GM23338 (cell line): ENCODE measurements at regions not wholly inside any gene's neighbourhood (a gene's known extent, or its start where the extent isn't known, plus 50 kb on each side); places are given as distances from the start of the nearest gene placed in this dataset.

Experiments
- ATAC-seq: fragments of 200-7000 bp; cut with Tn5 transposase; 3 replicates; pipeline ENCODE4 v1.9.1; 2020
- DNase-seq: peaks from one replicate; pipeline ENCODE4 v3.0.0-alpha.2; 2015; ENCODE audit warnings: low spot score
- H2AFZ ChIP-seq: fragments of 200-600 bp; sonication (generic); 2 replicates; pipeline ENCODE4 v1.8.0; 2016; ENCODE audit warnings: antibody characterized with exemption, mild to moderate bottlenecking, moderate library complexity
- H3F3A ChIP-seq: fragments of 200-600 bp; sonication (generic); replicated peaks from 2 replicates; pipeline ENCODE4 v1.8.0; 2017; ENCODE audit warnings: antibody characterized with exemption, mixed run types, low read depth
- H3K27ac ChIP-seq: fragments of 200-600 bp; sonication (generic); 2 replicates; pipeline ENCODE4 v1.6.1; 2016; ENCODE audit warnings: low read depth
- H3K27me3 ChIP-seq: fragments of 200-600 bp; sonication (generic); 2 replicates; pipeline ENCODE4 v1.8.0; 2016; ENCODE audit warnings: mild to moderate bottlenecking, mixed run types, moderate library complexity; ENCODE audit not compliant: insufficient read depth
- H3K36me3 ChIP-seq: fragments of 200-600 bp; sonication (generic); 2 replicates; pipeline ENCODE4 v1.8.0; 2016; ENCODE audit warnings: mild to moderate bottlenecking; ENCODE audit not compliant: insufficient read depth
- H3K4me1 ChIP-seq: fragments of 200-600 bp; sonication (generic); 2 replicates; pipeline ENCODE4 v1.8.0; 2016; ENCODE audit warnings: mild to moderate bottlenecking, moderate library complexity; ENCODE audit not compliant: insufficient read depth
- H3K4me2 ChIP-seq: fragments of 200-600 bp; sonication (generic); 2 replicates; pipeline ENCODE4 v1.7.1; 2017; ENCODE audit warnings: mixed run types
- H3K4me3 ChIP-seq: fragments of 200-600 bp; sonication (generic); 2 replicates; pipeline ENCODE4 v1.6.1; 2016; ENCODE audit warnings: mixed run types
- H3K79me2 ChIP-seq: fragments of 200-600 bp; sonication (generic); replicated peaks from 2 replicates; pipeline ENCODE4 v1.8.0; 2017; ENCODE audit warnings: mild to moderate bottlenecking; ENCODE audit not compliant: insufficient read depth
- H3K9me2 ChIP-seq: fragments of 200-600 bp; sonication (generic); 2 replicates; pipeline ENCODE4 v1.8.0; 2017; ENCODE audit not compliant: insufficient read depth
- H4K20me1 ChIP-seq: fragments of 200-600 bp; sonication (generic); replicated peaks from 2 replicates; pipeline ENCODE4 v1.8.0; 2017; ENCODE audit warnings: mild to moderate bottlenecking; ENCODE audit not compliant: insufficient read depth
- H3K27ac Mint-ChIP-seq: 2 replicates; pipeline ENCODE4 v1.8.0; 2020; ENCODE audit warnings: inconsistent platforms, mild to moderate bottlenecking, moderate library complexity, mixed read lengths
- H3K27me3 Mint-ChIP-seq: 3 replicates; pipeline ENCODE4 v1.8.0; 2022; ENCODE audit warnings: low read depth, mild to moderate bottlenecking, moderate library complexity, mixed read lengths, inconsistent platforms; ENCODE audit not compliant: insufficient read depth, poor library complexity
- H3K36me3 Mint-ChIP-seq: 3 replicates; pipeline ENCODE4 v1.8.0; 2021; ENCODE audit warnings: low read depth, mild to moderate bottlenecking, inconsistent platforms, moderate library complexity, mixed read lengths
- H3K4me1 Mint-ChIP-seq: 3 replicates; pipeline ENCODE4 v1.8.0; 2020; ENCODE audit warnings: mild to moderate bottlenecking, inconsistent platforms, mixed read lengths
- H3K4me3 Mint-ChIP-seq: 3 replicates; pipeline ENCODE4 v1.8.0; 2021; ENCODE audit warnings: moderate library complexity, mild to moderate bottlenecking, inconsistent platforms, mixed read lengths
- H3K9me3 Mint-ChIP-seq: 3 replicates; pipeline ENCODE4 v1.8.0; 2020; ENCODE audit warnings: moderate library complexity, mild to moderate bottlenecking, inconsistent platforms, mixed read lengths
- CREB1 ChIP-seq: fragments of 250-450 bp; sonication (Bioruptor Pico); IDR thresholded peaks from 2 replicates; pipeline ENCODE4 v1.5.0; 2020; ENCODE audit warnings: low read depth, mild to moderate bottlenecking, moderate library complexity
- EZH2 ChIP-seq: fragments of 200-600 bp; sonication (generic); IDR thresholded peaks from one replicate; pipeline ENCODE4 v1.8.0; 2017; ENCODE audit warnings: antibody characterized with exemption, mild to moderate bottlenecking, low read depth; ENCODE audit not compliant: unreplicated experiment
- EZH2phosphoT487 ChIP-seq: fragments of 200-600 bp; sonication (generic); IDR thresholded peaks from one replicate; pipeline ENCODE4 v1.8.1; 2018; ENCODE audit warnings: antibody characterized with exemption; ENCODE audit not compliant: unreplicated experiment
- JUNB ChIP-seq: IDR thresholded peaks from one replicate; pipeline ENCODE4 v1.6.1; 2016; ENCODE audit warnings: antibody characterized with exemption; ENCODE audit not compliant: unreplicated experiment
- NANOG ChIP-seq: IDR thresholded peaks from 2 replicates; pipeline ENCODE4 v1.6.1; 2016; ENCODE audit warnings: antibody characterized with exemption, borderline replicate concordance
- TF ChIP-seq, protein P1 (sequence below): IDR thresholded peaks from one replicate; pipeline ENCODE4 v1.6.1; 2018; ENCODE audit warnings: antibody characterized with exemption; ENCODE audit not compliant: unreplicated experiment
- TF ChIP-seq, protein P2 (sequence below), 2 experiments: fragments of 200-600 bp in 1 of 2; sonication (generic) in 1 of 2; conservative IDR thresholded peaks; 2 replicates each; pipeline versions ENCODE4 v1.5.1 to v1.6.1; 2016 to 2017; ENCODE audit warnings: antibody characterized with exemption in 2 of 2, low read depth in 2 of 2, mild to moderate bottlenecking in 2 of 2, moderate library complexity in 1 of 2

DNA sequence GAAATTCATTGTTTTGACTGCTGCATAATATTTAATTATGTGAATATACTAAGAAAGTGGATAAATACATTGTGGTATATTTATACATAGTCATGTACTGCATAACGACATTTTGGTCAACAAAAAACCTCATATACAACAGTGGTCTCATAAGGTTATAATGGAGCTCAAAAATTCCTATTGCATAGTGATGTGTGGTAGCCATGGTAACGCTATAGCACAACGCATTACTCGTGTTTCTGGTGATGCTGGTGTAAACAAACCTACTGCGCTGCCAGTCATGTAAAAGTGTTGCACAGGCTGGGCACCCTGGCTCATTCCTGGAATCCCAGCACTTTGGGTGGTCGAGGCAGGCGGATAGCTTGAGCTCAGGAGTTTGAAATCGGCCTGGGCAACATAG lies 52.6 kb upstream of the NHLH2 start:
- H3K27me3 Mint-ChIP-seq, result no peaks in the 10 kb centered on the region
- H3K4me1 Mint-ChIP-seq, result peaks cover 4% of the 10 kb centered on the region; the same call in 1 of the 3 replicates
- H3F3A ChIP-seq, result no peaks in the 10 kb centered on the region
- no peak overlapping the region for H3K4me2 ChIP-seq
- H3K9me3 Mint-ChIP-seq, result no peaks in the 10 kb centered on the region
- H3K4me1 ChIP-seq, result no peaks in the 10 kb centered on the region
- H3K4me3 Mint-ChIP-seq, result no peak overlapping the region
- no peak overlapping the region for H2AFZ ChIP-seq
- H3K27ac ChIP-seq, result no peak overlapping the region
- no peaks in the 10 kb centered on the region for H3K9me2 ChIP-seq
- ATAC-seq (no peak), DNase-seq (no peak)
- no peak overlapping the region for H3K27ac Mint-ChIP-seq
- TF ChIP-seq JUNB (no peak), EZH2phosphoT487 (no peak), NANOG (no peak), CREB1 (CRISPR knock-in tag) (no peak), EZH2 (no peak)
- TF ChIP-seq, protein P1, sequence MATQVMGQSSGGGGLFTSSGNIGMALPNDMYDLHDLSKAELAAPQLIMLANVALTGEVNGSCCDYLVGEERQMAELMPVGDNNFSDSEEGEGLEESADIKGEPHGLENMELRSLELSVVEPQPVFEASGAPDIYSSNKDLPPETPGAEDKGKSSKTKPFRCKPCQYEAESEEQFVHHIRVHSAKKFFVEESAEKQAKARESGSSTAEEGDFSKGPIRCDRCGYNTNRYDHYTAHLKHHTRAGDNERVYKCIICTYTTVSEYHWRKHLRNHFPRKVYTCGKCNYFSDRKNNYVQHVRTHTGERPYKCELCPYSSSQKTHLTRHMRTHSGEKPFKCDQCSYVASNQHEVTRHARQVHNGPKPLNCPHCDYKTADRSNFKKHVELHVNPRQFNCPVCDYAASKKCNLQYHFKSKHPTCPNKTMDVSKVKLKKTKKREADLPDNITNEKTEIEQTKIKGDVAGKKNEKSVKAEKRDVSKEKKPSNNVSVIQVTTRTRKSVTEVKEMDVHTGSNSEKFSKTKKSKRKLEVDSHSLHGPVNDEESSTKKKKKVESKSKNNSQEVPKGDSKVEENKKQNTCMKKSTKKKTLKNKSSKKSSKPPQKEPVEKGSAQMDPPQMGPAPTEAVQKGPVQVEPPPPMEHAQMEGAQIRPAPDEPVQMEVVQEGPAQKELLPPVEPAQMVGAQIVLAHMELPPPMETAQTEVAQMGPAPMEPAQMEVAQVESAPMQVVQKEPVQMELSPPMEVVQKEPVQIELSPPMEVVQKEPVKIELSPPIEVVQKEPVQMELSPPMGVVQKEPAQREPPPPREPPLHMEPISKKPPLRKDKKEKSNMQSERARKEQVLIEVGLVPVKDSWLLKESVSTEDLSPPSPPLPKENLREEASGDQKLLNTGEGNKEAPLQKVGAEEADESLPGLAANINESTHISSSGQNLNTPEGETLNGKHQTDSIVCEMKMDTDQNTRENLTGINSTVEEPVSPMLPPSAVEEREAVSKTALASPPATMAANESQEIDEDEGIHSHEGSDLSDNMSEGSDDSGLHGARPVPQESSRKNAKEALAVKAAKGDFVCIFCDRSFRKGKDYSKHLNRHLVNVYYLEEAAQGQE, result no peak
- no peaks in the 10 kb centered on the region for H3K36me3 Mint-ChIP-seq
- H3K4me3 ChIP-seq, result no peak overlapping the region
- no peaks in the 10 kb centered on the region for H3K27me3 ChIP-seq
- H3K36me3 ChIP-seq, result no peaks in the 10 kb centered on the region
- H4K20me1 ChIP-seq, result no peaks in the 10 kb centered on the region
- no peaks in the 10 kb centered on the region for H3K79me2 ChIP-seq

DNA sequence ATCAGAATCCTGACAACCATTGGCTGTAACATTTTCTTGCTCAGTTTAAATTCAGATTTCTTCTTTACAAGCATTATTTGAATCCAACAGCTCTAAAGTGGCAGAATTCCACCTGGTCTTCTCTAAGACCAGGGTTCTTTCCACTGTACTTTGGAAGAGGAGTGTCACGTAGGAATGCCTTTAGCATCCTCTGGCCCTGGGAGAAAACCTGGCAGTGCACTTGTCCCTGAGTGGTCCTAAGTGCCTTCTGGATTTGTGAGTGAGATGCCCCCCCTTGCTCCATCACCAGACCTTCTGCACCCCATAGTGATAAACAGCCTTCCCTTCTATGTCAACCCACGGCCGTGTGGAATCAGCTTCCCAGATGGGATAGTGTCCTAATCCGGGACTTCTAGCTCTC lies 57.1 kb upstream of the NHLH2 start:
- Mint-ChIP-seq H3K4me3 (no peak overlapping the region), H3K4me1 (peaks cover 4% of the 10 kb centered on the region; the same call in 1 of the 3 replicates), H3K27me3 (no peaks in the 10 kb centered on the region), H3K27ac (no peak overlapping the region), H3K9me3 (no peaks in the 10 kb centered on the region), H3K36me3 (no peaks in the 10 kb centered on the region)
- DNase-seq, result no peak
- H3K4me3 ChIP-seq, result no peak overlapping the region
- TF ChIP-seq, protein P2, sequence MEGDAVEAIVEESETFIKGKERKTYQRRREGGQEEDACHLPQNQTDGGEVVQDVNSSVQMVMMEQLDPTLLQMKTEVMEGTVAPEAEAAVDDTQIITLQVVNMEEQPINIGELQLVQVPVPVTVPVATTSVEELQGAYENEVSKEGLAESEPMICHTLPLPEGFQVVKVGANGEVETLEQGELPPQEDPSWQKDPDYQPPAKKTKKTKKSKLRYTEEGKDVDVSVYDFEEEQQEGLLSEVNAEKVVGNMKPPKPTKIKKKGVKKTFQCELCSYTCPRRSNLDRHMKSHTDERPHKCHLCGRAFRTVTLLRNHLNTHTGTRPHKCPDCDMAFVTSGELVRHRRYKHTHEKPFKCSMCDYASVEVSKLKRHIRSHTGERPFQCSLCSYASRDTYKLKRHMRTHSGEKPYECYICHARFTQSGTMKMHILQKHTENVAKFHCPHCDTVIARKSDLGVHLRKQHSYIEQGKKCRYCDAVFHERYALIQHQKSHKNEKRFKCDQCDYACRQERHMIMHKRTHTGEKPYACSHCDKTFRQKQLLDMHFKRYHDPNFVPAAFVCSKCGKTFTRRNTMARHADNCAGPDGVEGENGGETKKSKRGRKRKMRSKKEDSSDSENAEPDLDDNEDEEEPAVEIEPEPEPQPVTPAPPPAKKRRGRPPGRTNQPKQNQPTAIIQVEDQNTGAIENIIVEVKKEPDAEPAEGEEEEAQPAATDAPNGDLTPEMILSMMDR (conservative IDR thresholded peaks at IDR 0.05; ENCODE audit: low read depth in 2 of 2), result no peak
- H3K4me1 ChIP-seq, result no peaks in the 10 kb centered on the region
- no peak overlapping the region for H3K27ac ChIP-seq
- peak overlapping the region; percentile 16; the same call in 1 of the 2 replicates for H2AFZ ChIP-seq
- H4K20me1 ChIP-seq, result no peaks in the 10 kb centered on the region
- no peaks in the 10 kb centered on the region for H3K9me2 ChIP-seq
- H3K36me3 ChIP-seq, result no peaks in the 10 kb centered on the region
- ATAC-seq, result no peak
- H3K27me3 ChIP-seq, result no peaks in the 10 kb centered on the region
- H3K79me2 ChIP-seq, result no peaks in the 10 kb centered on the region
- no peaks in the 10 kb centered on the region for H3F3A ChIP-seq
- no peak overlapping the region for H3K4me2 ChIP-seq
